ENCODE measurements at regions not wholly inside any gene's neighbourhood (a gene's known extent, or its start where the extent isn't known, plus 50 kb on each side); places are given as distances from the start of the nearest gene placed in this dataset.

DNA sequence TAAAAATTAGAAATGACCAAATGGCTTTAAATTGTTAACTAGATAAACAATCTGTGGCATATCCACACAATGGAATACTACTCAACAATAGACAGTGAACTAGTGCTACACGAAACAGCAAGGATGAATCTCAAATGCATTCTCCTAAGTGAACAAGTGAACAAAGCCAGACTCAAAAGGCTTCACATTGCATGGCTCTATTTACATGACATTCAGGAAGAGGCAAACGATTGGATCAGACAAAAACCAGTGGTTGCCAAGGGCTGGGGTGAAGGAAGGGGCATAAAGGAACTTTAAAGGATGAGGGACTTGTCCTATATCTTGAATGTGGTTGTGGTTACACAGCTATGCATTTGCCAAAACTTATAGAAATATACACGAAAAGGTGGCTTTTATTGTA is 184.3 kb downstream of the RPIA start:
- Histone ChIP-seq H3K4me3 (no peak overlapping the region), H3K36me3 (ENCODE audit: control insufficient read depth in 2 of 2, insufficient read depth in 2 of 2, low read length in 1 of 2) (no peaks in the 10 kb centered on the region), H3K79me2 (ENCODE audit: control insufficient read depth, insufficient read depth, low read length) (no peaks in the 10 kb centered on the region), H3K4me1 (ENCODE audit: control insufficient read depth, insufficient read depth, low read length) (no peaks in the 10 kb centered on the region), H3K27ac (ENCODE audit: control insufficient read depth, insufficient read depth) (no peak overlapping the region), H4K20me1 (ENCODE audit: control insufficient read depth, insufficient read depth) (no peaks in the 10 kb centered on the region), H3K9ac (ENCODE audit: control insufficient read depth, insufficient read depth, low read length) (no peak overlapping the region), H3K27me3 (replicated peaks in 1 of 2; ENCODE audit: control insufficient read depth in 2 of 2, insufficient read depth in 2 of 2, low read length in 1 of 2) (no peaks in the 10 kb centered on the region), H3K9me3 (replicated peaks; ENCODE audit: control insufficient read depth, insufficient read depth, low read length) (no peaks in the 10 kb centered on the region), H2AFZ (ENCODE audit: control insufficient read depth, low read depth, low read length) (no peak overlapping the region), H3K4me2 (ENCODE audit: control insufficient read depth, insufficient read depth) (no peak overlapping the region)
- ChIA-PET CTCF (interaction anchor here (1.0 to 1.6 kb wide), 4 partner anchors 9 to 285 kb away, joined by 3 to 5 read pairs (median 4); no protein-coding TSS in a partner anchor), SMC1A (ENCODE audit: uncharacterized antibody, unreplicated experiment) (interaction anchor here (1.2 kb wide), 1 partner anchor 35 kb away, joined by 3 read pairs; no protein-coding TSS in a partner anchor), POLR2A (no interaction called here), RAD21 (ENCODE audit: unreplicated experiment) (no interaction called here)
- DNase-seq (ENCODE audit: low read depth, low spot score) (no peak), FAIRE-seq (no peak), ATAC-seq (no peak)
- in situ Hi-C loops (cut with MboI) = no loop called here
- WGBS (ENCODE audit: insufficient coverage, insufficient replicate concordance, low lambda C conversion rate, missing lambda C conversion rate) = 64% methylated on average over 3 of the region's 3 CpGs
- no TSS peak for BruUV-seq (replicated peaks)
- intact Hi-C loops (cut with micrococcal nuclease; ENCODE audit: unreplicated experiment) = loop anchor here (10.0 kb wide), 1 partner anchor 79 kb away; no protein-coding TSS in a partner anchor
- TF ChIP-seq RB1 (IDR thresholded peaks at IDR 0.05; ENCODE audit: borderline replicate concordance) = no peak
- TF ChIP-seq, protein P1, sequence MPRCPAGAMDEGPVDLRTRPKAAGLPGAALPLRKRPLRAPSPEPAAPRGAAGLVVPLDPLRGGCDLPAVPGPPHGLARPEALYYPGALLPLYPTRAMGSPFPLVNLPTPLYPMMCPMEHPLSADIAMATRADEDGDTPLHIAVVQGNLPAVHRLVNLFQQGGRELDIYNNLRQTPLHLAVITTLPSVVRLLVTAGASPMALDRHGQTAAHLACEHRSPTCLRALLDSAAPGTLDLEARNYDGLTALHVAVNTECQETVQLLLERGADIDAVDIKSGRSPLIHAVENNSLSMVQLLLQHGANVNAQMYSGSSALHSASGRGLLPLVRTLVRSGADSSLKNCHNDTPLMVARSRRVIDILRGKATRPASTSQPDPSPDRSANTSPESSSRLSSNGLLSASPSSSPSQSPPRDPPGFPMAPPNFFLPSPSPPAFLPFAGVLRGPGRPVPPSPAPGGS (IDR thresholded peaks at IDR 0.05; ENCODE audit: borderline replicate concordance, insufficient read depth, low read depth, low read length, poor library complexity, severe bottlenecking) = no peak
- no peak for TF ChIP-seq NFXL1 (IDR thresholded peaks at IDR 0.05; ENCODE audit: borderline replicate concordance)
- no peak for TF ChIP-seq MTA3 (IDR thresholded peaks at IDR 0.05; ENCODE audit: borderline replicate concordance, low read length)

DNA sequence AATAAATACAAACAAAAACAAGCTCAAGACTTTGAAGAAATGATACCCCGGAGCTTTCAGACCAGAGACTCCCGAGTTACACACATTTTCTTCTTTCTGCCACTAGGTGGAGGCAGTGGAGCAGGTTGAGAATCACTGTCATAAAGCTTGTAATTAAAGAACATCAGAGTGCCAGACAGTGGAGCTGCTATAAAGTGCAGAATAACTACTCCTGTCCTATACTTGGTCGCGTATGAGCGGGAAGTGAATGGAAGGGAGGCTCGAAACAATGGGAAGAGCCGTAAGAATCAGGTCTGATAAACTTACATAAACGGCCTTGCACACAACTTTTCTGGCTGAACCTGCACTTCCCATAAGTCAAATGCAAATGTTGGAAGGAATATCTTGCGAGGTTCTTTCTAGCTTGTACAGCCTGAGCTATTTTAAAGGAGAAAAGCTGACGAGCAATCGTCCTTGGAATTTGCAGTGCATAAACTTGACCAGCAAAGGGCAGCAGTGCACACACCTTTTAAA is 189.0 kb downstream of the RPIA start:
- no peaks in the 10 kb centered on the region for H3K9me3 ChIP-seq (replicated peaks; ENCODE audit: control insufficient read depth, insufficient read depth, low read length)
- SMC1A ChIA-PET (ENCODE audit: uncharacterized antibody, unreplicated experiment) = interaction anchor here (0.8 to 1.5 kb wide), 3 partner anchors 17 to 54 kb away, joined by 4 to 8 read pairs (median 4); no protein-coding TSS in a partner anchor
- H3K4me2 ChIP-seq (ENCODE audit: control insufficient read depth, insufficient read depth) = peak overlapping the region; percentile 31
- no peak overlapping the region for H3K9ac ChIP-seq (ENCODE audit: control insufficient read depth, insufficient read depth, low read length)
- H3K27ac ChIP-seq (ENCODE audit: control insufficient read depth, insufficient read depth) = peak overlapping the region; percentile 34
- WGBS (ENCODE audit: insufficient coverage, insufficient replicate concordance, low lambda C conversion rate, missing lambda C conversion rate) = 0% methylated on average over 11 of the region's 11 CpGs
- no peaks in the 10 kb centered on the region for H4K20me1 ChIP-seq (ENCODE audit: control insufficient read depth, insufficient read depth)
- intact Hi-C loops (cut with micrococcal nuclease; ENCODE audit: unreplicated experiment) = loop anchor here (1.0 to 2.0 kb wide), 2 partner anchors 16 to 39 kb away; no protein-coding TSS in a partner anchor
- RAD21 ChIA-PET (ENCODE audit: unreplicated experiment) = interaction anchor here (0.7 to 1.1 kb wide), 5 partner anchors 13 to 29 kb away, joined by 3 to 5 read pairs (median 3); no protein-coding TSS in a partner anchor
- FAIRE-seq = peak; percentile 77
- peak; percentile 86 for ATAC-seq
- peak overlapping the region; percentile 67 for H2AFZ ChIP-seq (ENCODE audit: control insufficient read depth, low read depth, low read length)
- H3K4me3 ChIP-seq = peak overlapping the region; percentile 41; the same call in 1 of the 2 replicates
- TF ChIP-seq NR2C2 (IDR thresholded peaks at IDR 0.05; ENCODE audit: borderline replicate concordance, control insufficient read depth, insufficient read length, low read depth) (no peak), RAD21 (IDR thresholded peaks at IDR 0.05; ENCODE audit: insufficient read depth, low read depth, low read length) (peak; percentile 75), ZNF24 (IDR thresholded peaks at IDR 0.05) (peak; percentile 79), ZNF384 (IDR thresholded peaks at IDR 0.05; ENCODE audit: borderline replicate concordance, low read depth, low read length) (no peak), SMC3 (IDR thresholded peaks at IDR 0.05; ENCODE audit: borderline replicate concordance, low read length) (peak; percentile 50; the same call in 1 of the 2 replicates)
- TF ChIP-seq, protein P2, sequence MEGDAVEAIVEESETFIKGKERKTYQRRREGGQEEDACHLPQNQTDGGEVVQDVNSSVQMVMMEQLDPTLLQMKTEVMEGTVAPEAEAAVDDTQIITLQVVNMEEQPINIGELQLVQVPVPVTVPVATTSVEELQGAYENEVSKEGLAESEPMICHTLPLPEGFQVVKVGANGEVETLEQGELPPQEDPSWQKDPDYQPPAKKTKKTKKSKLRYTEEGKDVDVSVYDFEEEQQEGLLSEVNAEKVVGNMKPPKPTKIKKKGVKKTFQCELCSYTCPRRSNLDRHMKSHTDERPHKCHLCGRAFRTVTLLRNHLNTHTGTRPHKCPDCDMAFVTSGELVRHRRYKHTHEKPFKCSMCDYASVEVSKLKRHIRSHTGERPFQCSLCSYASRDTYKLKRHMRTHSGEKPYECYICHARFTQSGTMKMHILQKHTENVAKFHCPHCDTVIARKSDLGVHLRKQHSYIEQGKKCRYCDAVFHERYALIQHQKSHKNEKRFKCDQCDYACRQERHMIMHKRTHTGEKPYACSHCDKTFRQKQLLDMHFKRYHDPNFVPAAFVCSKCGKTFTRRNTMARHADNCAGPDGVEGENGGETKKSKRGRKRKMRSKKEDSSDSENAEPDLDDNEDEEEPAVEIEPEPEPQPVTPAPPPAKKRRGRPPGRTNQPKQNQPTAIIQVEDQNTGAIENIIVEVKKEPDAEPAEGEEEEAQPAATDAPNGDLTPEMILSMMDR (IDR thresholded peaks at IDR 0.05 in 2 of 3, conservative IDR thresholded peaks at IDR 0.05 in 1 of 3; ENCODE audit: control insufficient read depth in 2 of 3, extremely low read depth in 1 of 3, insufficient read depth in 1 of 3, low read depth in 3 of 3, low read length in 3 of 3) = peak; percentile 47 to 49 (median 48); a peak in 4 of 6 replicates
- no TSS peak for BruUV-seq (replicated peaks)
- H3K27me3 ChIP-seq (replicated peaks in 1 of 2; ENCODE audit: control insufficient read depth in 2 of 2, insufficient read depth in 2 of 2, low read length in 1 of 2) = no peaks in the 10 kb centered on the region
- CTCF ChIA-PET = interaction anchor here (0.7 to 2.3 kb wide), 15 partner anchors 9 to 63 kb away, joined by 3 to 13 read pairs (median 5); no protein-coding TSS in a partner anchor
- no peaks in the 10 kb centered on the region for H3K79me2 ChIP-seq (ENCODE audit: control insufficient read depth, insufficient read depth, low read length)
- DNase-seq (ENCODE audit: low read depth, low spot score) = no peak
- H3K4me1 ChIP-seq (ENCODE audit: control insufficient read depth, insufficient read depth, low read length) = peaks cover 6% of the 10 kb centered on the region
- POLR2A ChIA-PET = no interaction called here
- no peaks in the 10 kb centered on the region for H3K36me3 ChIP-seq (ENCODE audit: control insufficient read depth in 2 of 2, insufficient read depth in 2 of 2, low read length in 1 of 2)
- in situ Hi-C loops (cut with MboI) = no loop called here
